HG03025 (cell line): ENCODE measurements at regions not wholly inside any gene's neighbourhood (a gene's known extent, or its start where the extent isn't known, plus 50 kb on each side); places are given as distances from the start of the nearest gene placed in this dataset.
"Not testable (repeated sequence)": the region's sequence is repeated elsewhere in the genome, so short reads cannot be mapped to it uniquely, and the experiment has no call there.

ENCODE experiments used
- ATAC-seq: cut with Tn5 transposase; IDR thresholded peaks from one replicate; pipeline ENCODE4 v1.9.1; 2021; ENCODE audit warnings: mild to moderate bottlenecking, moderate library complexity; ENCODE audit not compliant: unreplicated experiment, low FRiP score

- no peak for ATAC-seq
Measured at GRCh38 chr14:71355324-71356201, 448.3 kb downstream of the PCNX1 start.

DNA sequence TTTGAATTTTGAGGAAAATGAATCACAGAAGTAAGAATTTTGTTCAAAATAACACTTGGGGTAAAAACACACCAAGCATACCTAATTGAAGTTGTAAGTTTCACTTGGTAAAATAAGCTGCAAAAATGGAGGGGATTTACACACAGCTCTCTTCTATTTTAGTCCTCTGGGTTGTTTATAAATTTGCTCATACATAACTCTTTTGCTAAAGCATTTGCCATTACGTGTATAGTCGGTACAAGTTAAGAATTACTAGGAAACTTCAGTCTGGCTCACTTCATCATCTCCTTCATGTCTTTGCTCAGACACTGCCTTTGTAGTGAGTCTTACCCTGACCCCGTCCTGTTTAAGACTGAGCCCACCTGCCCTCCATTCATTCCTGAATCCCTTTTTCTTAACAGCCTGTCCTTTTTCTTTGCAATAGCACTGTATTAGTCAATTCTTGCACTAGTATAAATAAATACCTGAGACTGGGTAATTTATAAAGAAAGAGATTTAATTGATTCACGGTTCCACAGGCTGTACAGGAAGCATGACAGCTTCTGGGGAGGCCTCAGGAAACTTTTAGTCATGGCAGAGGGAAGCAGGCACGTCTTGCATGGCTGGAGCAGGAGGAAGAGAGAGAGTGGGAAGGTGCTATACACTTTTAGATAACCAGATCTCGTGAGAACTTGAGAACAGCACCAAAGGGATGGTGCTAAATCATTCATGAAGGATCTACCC, 451.1 kb downstream of the PCNX1 start:
- no peak for ATAC-seq

DNA sequence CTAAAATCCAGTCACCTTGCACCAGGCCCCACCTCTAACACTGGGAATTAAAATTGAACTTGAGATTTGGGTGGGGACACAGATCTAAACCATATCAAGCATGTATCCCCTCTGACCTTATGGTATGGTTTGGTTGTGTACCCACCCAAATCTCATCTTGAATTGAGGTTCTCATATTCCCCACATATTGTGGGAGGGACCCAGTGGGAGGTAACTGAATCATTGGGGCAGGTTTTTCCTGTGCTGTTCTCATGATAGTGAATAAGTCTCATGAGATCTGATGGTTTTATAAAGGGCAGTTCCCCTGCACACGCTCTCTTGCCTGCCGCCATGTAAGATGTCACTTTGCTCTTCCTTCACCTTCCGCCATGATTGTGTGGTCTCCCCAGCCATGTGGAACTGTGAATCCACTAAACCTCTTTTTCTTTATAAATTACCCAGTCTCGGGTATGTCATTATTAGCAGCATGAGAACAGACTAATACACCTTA, 451.7 kb downstream of the PCNX1 start:
- not testable (repeated sequence) for ATAC-seq

DNA sequence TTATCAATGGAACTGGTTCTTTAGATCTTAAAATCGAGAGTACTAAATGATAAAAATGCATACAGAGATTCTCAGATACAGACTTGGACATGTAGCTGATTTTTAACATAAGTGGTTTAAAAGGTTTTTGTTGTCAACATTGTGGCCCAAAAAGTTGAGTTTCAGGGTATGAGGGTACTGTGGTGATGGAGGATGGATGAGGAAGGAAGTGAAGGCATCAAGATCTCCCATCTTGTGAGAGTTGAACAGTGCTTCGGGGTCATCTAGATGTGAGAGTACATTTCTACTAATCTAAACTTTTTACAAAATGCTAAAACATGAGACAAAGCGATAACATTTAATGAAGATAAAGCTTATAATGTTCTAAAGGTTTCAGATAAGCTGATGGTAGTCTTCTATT, 452.6 kb downstream of the PCNX1 start:
- no peak for ATAC-seq

- no peak for ATAC-seq
Measured at GRCh38 chr14:71361336-71361735, 454.1 kb downstream of the PCNX1 start.

GRCh38 chr14:71361874-71362273, 454.6 kb downstream of the PCNX1 start:
- ATAC-seq, result no peak

- ATAC-seq, result no peak
Measured at GRCh38 chr14:71362282-71362681, 455.0 kb downstream of the PCNX1 start.

DNA sequence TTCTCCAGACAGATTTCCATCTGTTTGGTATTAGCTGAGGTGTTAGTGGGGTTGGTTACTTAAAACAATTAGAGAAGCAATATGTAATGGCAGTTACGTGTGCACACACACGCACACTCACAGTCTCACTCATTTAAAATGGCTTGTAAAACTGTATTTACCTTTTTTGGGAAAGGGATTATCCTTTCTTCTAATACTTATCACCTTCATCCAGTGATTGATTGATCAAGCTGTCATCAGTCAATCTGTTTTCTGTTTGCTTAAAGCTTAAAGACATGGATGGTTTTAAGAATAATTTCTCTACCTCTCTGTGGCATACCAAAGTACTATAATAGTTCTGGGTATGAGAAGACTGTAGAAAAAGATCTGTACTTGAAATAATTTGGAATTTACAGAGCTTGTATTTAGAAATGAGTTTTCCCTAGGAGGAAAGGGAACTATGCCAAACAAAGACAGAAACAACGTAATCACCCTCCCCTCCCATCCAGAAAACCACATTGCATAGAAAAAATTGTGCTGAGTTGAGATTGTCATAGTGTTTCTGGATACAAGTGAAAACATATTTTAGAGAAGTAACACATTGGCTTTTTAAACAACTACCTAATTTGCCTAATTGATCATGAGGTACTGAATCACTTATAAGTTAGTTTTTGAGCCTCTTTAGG, 455.8 kb downstream of the PCNX1 start:
- ATAC-seq, result no peak

DNA sequence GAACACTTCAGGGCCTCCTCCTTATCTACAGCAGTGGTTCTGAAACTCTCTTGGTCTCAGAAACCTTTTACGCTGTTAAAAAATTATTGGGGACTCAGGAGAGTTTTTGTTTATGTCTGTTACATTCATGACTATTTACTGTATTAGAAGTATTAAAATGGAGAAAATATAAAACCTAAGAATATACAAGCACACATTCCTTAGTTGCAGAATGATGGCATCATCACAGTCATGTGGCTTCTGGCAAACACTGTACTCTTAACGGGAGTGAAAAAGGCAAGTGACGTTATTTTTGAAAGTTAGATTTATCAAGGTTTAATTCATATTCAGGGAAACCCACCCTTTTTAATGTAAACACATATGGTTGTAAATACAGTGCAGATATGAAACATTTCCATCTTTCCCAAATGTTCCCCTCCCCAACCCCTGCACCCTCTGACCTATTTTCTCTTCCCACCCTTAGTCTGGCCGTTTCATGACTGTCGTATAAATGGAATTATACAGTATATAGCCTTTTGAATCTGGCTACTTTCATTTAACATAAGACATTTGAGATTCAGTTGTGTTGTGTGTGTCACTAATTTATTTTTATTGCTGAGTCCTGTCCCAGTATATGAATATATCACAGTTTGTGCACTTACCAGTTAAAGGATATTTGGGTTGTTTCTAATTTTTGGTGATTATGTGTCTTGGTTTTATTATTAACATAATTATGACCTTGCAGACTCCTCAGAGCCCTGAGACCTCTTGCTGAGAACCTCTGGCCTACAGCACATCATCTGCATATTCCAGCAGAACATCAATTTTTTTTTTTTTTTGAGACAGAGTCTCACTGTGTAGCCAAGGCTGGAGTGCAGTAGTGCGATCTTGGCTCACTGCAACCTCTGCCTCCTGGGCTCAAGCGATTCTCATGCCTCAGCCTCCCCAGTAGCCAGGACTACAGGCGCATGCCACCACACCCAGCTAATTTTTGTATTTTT, 457.0 kb downstream of the PCNX1 start:
- ATAC-seq, result no peak

GRCh38 chr14:71365361-71365760, 458.1 kb downstream of the PCNX1 start:
- ATAC-seq, result no peak

DNA sequence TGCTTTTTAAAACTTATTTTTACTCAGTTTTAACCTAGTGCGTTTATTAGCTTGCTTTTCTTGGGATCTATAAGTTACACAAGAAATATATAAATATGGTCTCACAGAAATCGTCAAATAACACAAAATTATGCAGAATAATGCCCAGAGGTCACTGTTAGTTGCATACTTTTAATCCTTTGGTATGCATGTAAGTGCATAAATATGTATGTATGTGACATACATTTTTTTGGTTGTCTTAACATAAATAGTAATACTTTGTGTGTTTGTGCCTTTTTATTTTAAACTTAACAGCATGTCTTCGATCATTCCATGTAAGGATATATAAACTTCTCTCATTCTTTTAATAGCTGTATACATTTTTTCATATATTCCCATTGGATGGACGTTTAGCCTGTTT, 459.6 kb downstream of the PCNX1 start:
- no peak for ATAC-seq

- no peak for ATAC-seq
Measured at GRCh38 chr14:71371711-71372396, 464.6 kb downstream of the PCNX1 start.

DNA sequence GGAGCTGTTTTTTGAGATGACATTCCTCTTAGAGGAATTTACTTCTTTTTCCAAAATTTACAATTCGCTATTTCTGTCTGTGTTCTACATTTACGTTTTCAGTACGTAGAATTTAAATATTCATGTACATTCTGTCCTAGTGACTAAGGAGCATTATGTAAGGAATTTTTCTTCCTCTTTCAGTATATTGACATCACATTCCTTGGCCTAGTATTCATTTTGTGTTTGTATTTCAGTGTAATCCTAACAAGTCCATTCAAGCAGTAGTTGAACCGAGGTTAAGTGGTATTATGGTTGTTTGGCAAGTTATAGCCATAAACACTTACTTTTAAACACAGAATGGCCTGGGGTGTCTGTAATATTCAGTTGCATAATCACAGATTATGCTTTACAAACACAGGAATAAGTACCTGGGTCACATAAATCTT, 465.2 kb downstream of the PCNX1 start:
- no peak for ATAC-seq

DNA sequence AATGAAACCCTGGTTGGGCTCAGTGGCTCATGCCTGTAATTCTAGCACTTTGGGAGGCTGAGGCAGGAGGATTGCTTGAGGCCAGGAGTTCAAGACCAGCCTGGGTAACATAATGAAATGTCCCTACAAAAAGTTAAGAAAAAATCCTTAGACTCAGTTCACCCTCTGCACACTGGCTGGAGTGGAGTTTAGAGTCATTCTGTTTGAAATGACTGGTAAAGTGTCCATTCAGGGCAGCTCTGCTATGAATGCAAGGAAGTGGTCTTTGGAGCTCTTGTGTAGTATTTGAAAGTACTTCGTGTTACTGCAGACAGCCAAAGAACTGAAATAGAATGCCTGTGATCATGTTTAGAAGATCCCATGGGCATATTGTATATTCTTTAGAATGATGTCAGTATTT, 466.5 kb downstream of the PCNX1 start:
- ATAC-seq, result no peak

- ATAC-seq, result no peak
Measured at GRCh38 chr14:71374989-71375388, 467.7 kb downstream of the PCNX1 start.

DNA sequence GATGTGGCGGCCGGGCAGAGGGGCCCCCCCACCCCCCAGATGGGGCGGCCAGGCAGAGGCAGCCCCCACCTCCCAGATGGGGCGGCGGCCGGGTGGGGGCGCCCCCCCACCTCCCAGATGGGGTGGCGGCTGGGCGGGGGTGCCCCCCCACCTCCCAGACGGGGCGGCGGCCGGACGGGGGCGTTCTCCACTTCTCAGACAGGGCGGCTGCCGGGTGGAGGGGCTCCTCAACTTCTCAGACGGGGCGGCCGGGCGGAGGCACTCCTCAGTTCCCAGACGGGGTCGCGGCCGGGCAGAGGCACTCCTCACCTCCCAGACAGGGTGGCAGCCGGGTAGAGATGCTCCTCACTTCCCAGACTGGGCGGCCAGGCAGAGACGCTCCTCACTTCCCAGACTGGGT, 469.8 kb downstream of the PCNX1 start:
- no peak for ATAC-seq

DNA sequence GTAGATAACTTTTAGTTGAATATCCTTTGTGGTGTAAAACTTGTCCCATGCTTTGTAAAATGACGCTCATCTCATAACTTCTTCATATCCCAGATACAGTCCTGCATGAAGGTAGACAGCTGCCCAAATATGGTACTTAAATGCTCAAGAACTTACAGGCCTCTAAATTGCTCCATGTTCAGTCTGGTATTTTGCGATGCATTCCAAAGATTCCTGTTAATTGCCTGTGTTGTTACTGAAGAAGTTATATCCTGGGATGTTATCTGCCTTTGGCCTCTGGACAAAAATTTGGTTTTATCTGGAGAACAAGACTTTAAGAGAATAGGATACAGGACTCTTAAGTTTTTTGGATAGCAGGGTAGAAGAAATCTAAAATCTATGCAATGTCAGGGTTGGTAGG, 473.0 kb downstream of the PCNX1 start:
- no peak for ATAC-seq

DNA sequence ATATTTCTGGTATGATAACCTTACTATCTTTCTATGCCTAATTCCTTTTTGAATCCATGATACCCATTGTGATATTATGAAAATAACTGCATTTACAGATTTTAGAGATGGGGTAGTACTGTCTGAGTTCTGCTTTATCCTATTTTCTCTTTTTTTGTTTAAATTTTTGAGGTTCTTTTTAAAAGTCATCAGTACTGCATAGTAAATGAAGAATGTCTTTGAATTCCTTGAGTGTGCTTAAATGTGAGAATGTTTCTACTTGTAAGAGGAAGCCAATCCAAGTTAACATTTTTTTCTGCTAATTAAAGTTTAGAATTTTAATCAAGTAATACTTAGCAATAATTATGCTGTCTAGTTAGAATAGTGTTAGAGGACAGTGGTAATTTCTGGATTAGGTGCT, 474.6 kb downstream of the PCNX1 start:
- no peak for ATAC-seq

GRCh38 chr14:71382315-71382714, 475.1 kb downstream of the PCNX1 start:
- ATAC-seq, result no peak
